ENCODE measurements at regions not wholly inside any gene's neighbourhood (a gene's known extent, or its start where the extent isn't known, plus 50 kb on each side); places are given as distances from the start of the nearest gene placed in this dataset.

- Histone ChIP-seq H3K9ac (ENCODE audit: extremely low read depth, low read length, poor library complexity, severe bottlenecking) (no peak overlapping the region), H3K36me3 (ENCODE audit: control insufficient read depth, insufficient read depth, low read length) (no peaks in the 10 kb centered on the region), H3K9me3 (ENCODE audit: control insufficient read depth, low read length) (no peaks in the 10 kb centered on the region), H3K4me3 (ENCODE audit: low read length) (no peak overlapping the region), H3K27ac (ENCODE audit: low read depth, low read length) (no peak overlapping the region), H3K27me3 (ENCODE audit: control insufficient read depth, insufficient read depth, low read length, poor library complexity, severe bottlenecking) (no peaks in the 10 kb centered on the region), H3K4me1 (ENCODE audit: control insufficient read depth, insufficient read depth, low read length) (no peaks in the 10 kb centered on the region)
- H3K4me3 Mint-ChIP-seq = no peak overlapping the region
- H3K27ac Mint-ChIP-seq = no peak overlapping the region
- no peaks in the 10 kb centered on the region for H3K9me3 Mint-ChIP-seq
- DNase-seq = no peak
- H3K4me1 Mint-ChIP-seq = peaks cover 3% of the 10 kb centered on the region
- 87 to 93% methylated on average over 5 to 6 of the region's 6 CpGs for WGBS, 2 experiments (ENCODE audit: insufficient coverage in 1 of 2, insufficient read length in 1 of 2)
- H3K36me3 Mint-ChIP-seq (ENCODE audit: low read depth) = no peaks in the 10 kb centered on the region
- H3K27me3 Mint-ChIP-seq (ENCODE audit: insufficient read depth) = no peaks in the 10 kb centered on the region
- no peak for TF ChIP-seq CTCF (conservative IDR thresholded peaks at IDR 0.05)
Observed at GRCh38 chr21:18917622-18918021, 514.0 kb upstream of the TMPRSS15 start.

DNA sequence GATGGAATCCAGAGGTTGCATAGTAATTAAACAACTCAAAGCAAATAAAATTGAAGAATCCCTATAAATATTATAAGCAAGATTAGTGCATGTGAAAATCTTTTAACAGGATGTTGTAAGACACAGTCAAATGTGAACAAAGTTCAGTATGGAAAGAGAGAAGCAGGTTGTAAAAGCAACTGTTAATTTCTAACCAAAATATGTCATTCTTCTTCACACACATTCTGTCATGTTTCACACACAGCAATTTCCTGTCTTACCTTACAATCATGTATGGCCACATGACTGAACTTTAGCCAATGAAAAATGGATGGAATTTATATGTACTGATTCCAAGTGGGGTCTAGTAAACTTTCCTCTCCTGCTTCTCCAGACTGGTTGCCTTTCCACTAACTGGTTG lies 527.7 kb upstream of the TMPRSS15 start:
- Histone ChIP-seq H3K27me3 (ENCODE audit: control insufficient read depth, insufficient read depth, low read length, poor library complexity, severe bottlenecking) (no peaks in the 10 kb centered on the region), H3K4me3 (ENCODE audit: low read length) (no peak overlapping the region), H3K36me3 (ENCODE audit: control insufficient read depth, insufficient read depth, low read length) (no peaks in the 10 kb centered on the region), H3K4me1 (ENCODE audit: control insufficient read depth, insufficient read depth, low read length) (no peaks in the 10 kb centered on the region), H3K9me3 (ENCODE audit: control insufficient read depth, low read length) (no peaks in the 10 kb centered on the region), H3K27ac (ENCODE audit: low read depth, low read length) (no peak overlapping the region), H3K9ac (ENCODE audit: extremely low read depth, low read length, poor library complexity, severe bottlenecking) (no peak overlapping the region)
- Mint-ChIP-seq H3K9me3 (no peaks in the 10 kb centered on the region), H3K4me3 (no peak overlapping the region), H3K4me1 (no peaks in the 10 kb centered on the region), H3K36me3 (ENCODE audit: low read depth) (no peaks in the 10 kb centered on the region), H3K27ac (no peak overlapping the region), H3K27me3 (ENCODE audit: insufficient read depth) (no peaks in the 10 kb centered on the region)
- no peak for TF ChIP-seq CTCF (conservative IDR thresholded peaks at IDR 0.05)
- no peak for DNase-seq

DNA sequence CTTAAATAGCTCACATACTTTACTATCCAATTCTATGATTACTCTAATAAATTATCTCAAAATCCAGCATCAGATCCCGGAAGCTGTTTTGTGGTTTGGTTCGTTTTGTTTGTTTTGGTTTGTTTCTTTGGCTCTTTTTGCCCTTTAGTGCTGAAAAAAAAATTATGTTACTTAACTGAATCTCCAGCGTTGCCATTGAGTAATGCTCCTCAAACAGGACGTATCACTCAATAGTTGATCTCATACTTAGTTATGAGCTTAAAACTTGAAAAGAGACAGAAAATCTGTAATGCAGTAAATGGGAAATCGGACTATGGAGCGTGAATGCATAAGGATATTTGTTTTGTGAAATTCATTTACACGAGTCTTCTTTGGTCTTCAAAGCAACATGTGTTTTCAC lies 533.8 kb upstream of the TMPRSS15 start:
- Histone ChIP-seq H3K27ac (ENCODE audit: low read depth, low read length) (no peak overlapping the region), H3K27me3 (ENCODE audit: control insufficient read depth, insufficient read depth, low read length, poor library complexity, severe bottlenecking) (no peaks in the 10 kb centered on the region), H3K9ac (ENCODE audit: extremely low read depth, low read length, poor library complexity, severe bottlenecking) (no peak overlapping the region), H3K9me3 (ENCODE audit: control insufficient read depth, low read length) (no peaks in the 10 kb centered on the region), H3K36me3 (ENCODE audit: control insufficient read depth, insufficient read depth, low read length) (no peaks in the 10 kb centered on the region), H3K4me1 (ENCODE audit: control insufficient read depth, insufficient read depth, low read length) (no peaks in the 10 kb centered on the region), H3K4me3 (ENCODE audit: low read length) (no peak overlapping the region)
- WGBS, 2 experiments (ENCODE audit: insufficient coverage in 1 of 2, insufficient read length in 1 of 2) = 95 to 97% methylated on average over 5 to 7 of the region's 7 CpGs
- Mint-ChIP-seq H3K4me1 (no peaks in the 10 kb centered on the region), H3K27me3 (ENCODE audit: insufficient read depth) (no peaks in the 10 kb centered on the region), H3K4me3 (no peak overlapping the region), H3K36me3 (ENCODE audit: low read depth) (no peaks in the 10 kb centered on the region), H3K9me3 (peaks cover 9% of the 10 kb centered on the region), H3K27ac (no peak overlapping the region)
- TF ChIP-seq CTCF (conservative IDR thresholded peaks at IDR 0.05) = no peak
- DNase-seq = no peak

Data from endodermal cell (in vitro differentiated cells).